Activated T-cell treated with anti-CD3 and anti-CD28 coated beads for 48 hours (primary cell): ENCODE measurements at regions not wholly inside any gene's neighbourhood (a gene's known extent, or its start where the extent isn't known, plus 50 kb on each side); places are given as distances from the start of the nearest gene placed in this dataset.

ENCODE experiments used
- DNase-seq: peaks from one replicate; pipeline ENCODE4 v3.0.0-alpha.2; 2020; ENCODE audit warnings: low read depth

GRCh38 chr1:36743286-36744005 lies 260.7 kb upstream of the CSF3R start:
- no peak for DNase-seq

- DNase-seq: no peak
Measured at GRCh38 chr1:36741066-36741465, 258.4 kb upstream of the CSF3R start.

GRCh38 chr1:36740446-36740845 lies 257.7 kb upstream of the CSF3R start:
- no peak for DNase-seq

- DNase-seq: no peak
Measured at GRCh38 chr1:36739703-36740289, 257.1 kb upstream of the CSF3R start.

- DNase-seq: no peak
Measured at GRCh38 chr1:36738245-36738644, 255.5 kb upstream of the CSF3R start.

- DNase-seq: no peak
Measured at GRCh38 chr1:36737767-36738166, 255.1 kb upstream of the CSF3R start.

- DNase-seq: no peak
Measured at GRCh38 chr1:36737038-36737555, 254.4 kb upstream of the CSF3R start.

GRCh38 chr1:36735939-36736730 lies 253.4 kb upstream of the CSF3R start:
- DNase-seq: no peak

- DNase-seq: no peak
Measured at GRCh38 chr1:36735436-36735835, 252.7 kb upstream of the CSF3R start.

GRCh38 chr1:36734356-36734755 lies 251.6 kb upstream of the CSF3R start:
- no peak for DNase-seq

GRCh38 chr1:36733748-36734147 lies 251.0 kb upstream of the CSF3R start:
- no peak for DNase-seq

- no peak for DNase-seq
Measured at GRCh38 chr1:36732015-36732356, 249.3 kb upstream of the CSF3R start.

GRCh38 chr1:36731226-36732014 lies 248.7 kb upstream of the CSF3R start:
- no peak for DNase-seq

- DNase-seq: no peak
Measured at GRCh38 chr1:36730599-36730998, 247.9 kb upstream of the CSF3R start.

- no peak for DNase-seq
Measured at GRCh38 chr1:36729716-36730510, 247.2 kb upstream of the CSF3R start.

GRCh38 chr1:36729289-36729688 lies 246.6 kb upstream of the CSF3R start:
- no peak for DNase-seq

- DNase-seq: no peak
Measured at GRCh38 chr1:36728846-36729245, 246.1 kb upstream of the CSF3R start.

- no peak for DNase-seq
Measured at GRCh38 chr1:36728051-36728450, 245.3 kb upstream of the CSF3R start.

- DNase-seq: no peak
Measured at GRCh38 chr1:36725151-36725550, 242.4 kb upstream of the CSF3R start.

GRCh38 chr1:36723813-36724212 lies 241.1 kb upstream of the CSF3R start:
- no peak for DNase-seq

- no peak for DNase-seq
Measured at GRCh38 chr1:36722871-36723270, 240.2 kb upstream of the CSF3R start.
